BLaER1 (cell line): ENCODE measurements at regions not wholly inside any gene's neighbourhood (a gene's known extent, or its start where the extent isn't known, plus 50 kb on each side); places are given as distances from the start of the nearest gene placed in this dataset.

ENCODE experiments used
- H3K27ac ChIP-seq: shearing (Covaris generic); formaldehyde crosslinking; 2 replicates; pipeline ENCODE4 v1.8.1; 2022
- H3K27me3 ChIP-seq: shearing (Covaris generic); formaldehyde crosslinking; 2 replicates; pipeline ENCODE4 v1.8.1; 2022
- H3K36me3 ChIP-seq: shearing (Covaris generic); formaldehyde crosslinking; 2 replicates; pipeline ENCODE4 v1.8.1; 2022
- H3K4me1 ChIP-seq: shearing (Covaris generic); formaldehyde crosslinking; 2 replicates; pipeline ENCODE4 v1.8.1; 2022
- H3K4me2 ChIP-seq: shearing (Covaris generic); formaldehyde crosslinking; 2 replicates; pipeline ENCODE4 v1.8.1; 2022
- H3K4me3 ChIP-seq: shearing (Covaris generic); formaldehyde crosslinking; 2 replicates; pipeline ENCODE4 v1.8.1; 2022
- H3K9ac ChIP-seq: shearing (Covaris generic); formaldehyde crosslinking; 2 replicates; pipeline ENCODE4 v1.8.1; 2022
- H3K9me3 ChIP-seq: shearing (Covaris generic); formaldehyde crosslinking; 2 replicates; pipeline ENCODE4 v1.8.1; 2022
- H4K20me1 ChIP-seq: shearing (Covaris generic); formaldehyde crosslinking; 2 replicates; pipeline ENCODE4 v1.8.1; 2022
- Cebpa-rat ChIP-seq: shearing (Covaris generic); IDR thresholded peaks from 2 replicates; pipeline ENCODE4 v1.8.1; 2022

GRCh38 chr4:132498215-132498614 is 650.9 kb upstream of the PCDH10 start:
- Histone ChIP-seq H3K9ac (no peak overlapping the region), H4K20me1 (no peaks in the 10 kb centered on the region), H3K4me2 (no peak overlapping the region), H3K4me1 (no peaks in the 10 kb centered on the region), H3K36me3 (no peaks in the 10 kb centered on the region), H3K27me3 (no peaks in the 10 kb centered on the region), H3K27ac (no peak overlapping the region), H3K9me3 (no peaks in the 10 kb centered on the region), H3K4me3 (no peak overlapping the region)
- TF ChIP-seq Cebpa-rat, result no peak

GRCh38 chr4:132502096-132502552 is 647.0 kb upstream of the PCDH10 start:
- no peak for TF ChIP-seq Cebpa-rat
- Histone ChIP-seq H3K9ac (no peak overlapping the region), H3K36me3 (no peaks in the 10 kb centered on the region), H3K9me3 (no peaks in the 10 kb centered on the region), H3K4me3 (no peak overlapping the region), H3K4me1 (no peaks in the 10 kb centered on the region), H3K27me3 (no peaks in the 10 kb centered on the region), H3K4me2 (no peak overlapping the region), H4K20me1 (no peaks in the 10 kb centered on the region), H3K27ac (no peak overlapping the region)

- H3K27me3 ChIP-seq, result no peaks in the 10 kb centered on the region
- no peak for TF ChIP-seq Cebpa-rat
- no peaks in the 10 kb centered on the region for H3K4me1 ChIP-seq
Measured at GRCh38 chr4:132504438-132504837, 644.7 kb upstream of the PCDH10 start.

GRCh38 chr4:132506568-132506967 is 642.5 kb upstream of the PCDH10 start:
- H3K27ac ChIP-seq, result no peak overlapping the region
- H3K27me3 ChIP-seq, result no peaks in the 10 kb centered on the region
- no peaks in the 10 kb centered on the region for H4K20me1 ChIP-seq
- no peaks in the 10 kb centered on the region for H3K36me3 ChIP-seq
- H3K9ac ChIP-seq, result no peak overlapping the region
- no peak for TF ChIP-seq Cebpa-rat
- no peak overlapping the region for H3K4me3 ChIP-seq
- H3K9me3 ChIP-seq, result no peaks in the 10 kb centered on the region
- H3K4me1 ChIP-seq, result no peaks in the 10 kb centered on the region
- H3K4me2 ChIP-seq, result no peak overlapping the region

More at GRCh38 chr4:132504438-132504837, 644.7 kb upstream of the PCDH10 start:
- no peak overlapping the region for H3K27ac ChIP-seq
- H3K9me3 ChIP-seq, result no peaks in the 10 kb centered on the region
- no peak overlapping the region for H3K9ac ChIP-seq
- H3K4me3 ChIP-seq, result no peak overlapping the region
- H3K36me3 ChIP-seq, result no peaks in the 10 kb centered on the region
- no peak overlapping the region for H3K4me2 ChIP-seq
- no peaks in the 10 kb centered on the region for H4K20me1 ChIP-seq

- H4K20me1 ChIP-seq, result no peaks in the 10 kb centered on the region
- no peaks in the 10 kb centered on the region for H3K27me3 ChIP-seq
- no peak overlapping the region for H3K4me2 ChIP-seq
- TF ChIP-seq Cebpa-rat, result no peak
- H3K4me1 ChIP-seq, result no peaks in the 10 kb centered on the region
- H3K9ac ChIP-seq, result no peak overlapping the region
- H3K9me3 ChIP-seq, result no peaks in the 10 kb centered on the region
- no peak overlapping the region for H3K4me3 ChIP-seq
- H3K36me3 ChIP-seq, result no peaks in the 10 kb centered on the region
- H3K27ac ChIP-seq, result no peak overlapping the region
Measured at GRCh38 chr4:132513491-132513890, 635.6 kb upstream of the PCDH10 start.

- H3K4me3 ChIP-seq, result no peak overlapping the region
- peaks cover 9% of the 10 kb centered on the region for H3K4me1 ChIP-seq
- no peak for TF ChIP-seq Cebpa-rat
- no peak overlapping the region for H3K4me2 ChIP-seq
- H3K9me3 ChIP-seq, result no peaks in the 10 kb centered on the region
- no peaks in the 10 kb centered on the region for H3K27me3 ChIP-seq
- H3K36me3 ChIP-seq, result no peaks in the 10 kb centered on the region
- H4K20me1 ChIP-seq, result no peaks in the 10 kb centered on the region
- H3K27ac ChIP-seq, result no peak overlapping the region
- H3K9ac ChIP-seq, result no peak overlapping the region
Measured at GRCh38 chr4:132526652-132527051, 622.4 kb upstream of the PCDH10 start.

DNA sequence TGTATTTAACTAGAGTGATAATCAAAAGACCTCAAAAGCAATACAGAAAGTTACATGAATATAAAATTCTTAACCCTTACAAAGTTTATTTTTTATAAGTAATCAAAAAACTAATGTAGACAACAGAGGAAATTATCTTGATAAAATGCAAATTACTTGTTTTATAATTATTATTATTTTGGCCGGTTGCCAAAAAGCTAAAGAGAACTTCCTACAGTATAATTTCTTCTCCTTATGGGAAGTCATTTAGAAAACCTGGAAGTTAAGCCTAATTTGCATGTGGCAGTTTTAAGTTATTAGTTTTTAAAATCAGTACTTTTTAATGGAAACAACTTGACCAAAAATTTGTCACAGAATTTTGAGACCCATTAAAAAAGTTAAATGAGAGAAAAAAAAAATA is 621.3 kb upstream of the PCDH10 start:
- Histone ChIP-seq H3K4me2 (no peak overlapping the region), H3K4me3 (no peak overlapping the region), H3K36me3 (no peaks in the 10 kb centered on the region), H3K27me3 (no peaks in the 10 kb centered on the region), H3K9ac (no peak overlapping the region), H3K27ac (no peak overlapping the region), H3K4me1 (peaks cover 20% of the 10 kb centered on the region), H4K20me1 (no peaks in the 10 kb centered on the region), H3K9me3 (no peaks in the 10 kb centered on the region)
- TF ChIP-seq Cebpa-rat, result no peak

DNA sequence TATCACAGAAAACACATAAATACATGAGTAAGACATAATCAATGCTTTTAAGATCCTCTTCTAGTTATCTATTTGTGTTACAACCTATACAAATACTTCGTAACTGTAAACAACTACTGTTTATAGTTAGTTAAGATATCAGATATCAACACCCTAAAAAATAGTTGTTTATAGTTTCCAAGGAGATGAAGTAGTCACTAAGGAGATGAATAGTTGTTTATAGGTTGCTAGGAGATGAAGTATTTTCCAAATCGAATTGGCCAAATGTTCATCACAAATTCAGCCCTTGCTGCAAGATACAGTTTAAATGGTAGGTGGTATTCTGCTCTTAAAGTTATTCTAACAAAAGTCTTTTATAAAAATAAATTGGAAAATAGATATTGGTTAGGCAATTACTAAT is 618.2 kb upstream of the PCDH10 start:
- H3K27ac ChIP-seq, result no peak overlapping the region
- H3K9me3 ChIP-seq, result no peaks in the 10 kb centered on the region
- H3K4me2 ChIP-seq, result no peak overlapping the region; the same call in 1 of the 2 replicates
- no peak for TF ChIP-seq Cebpa-rat
- H4K20me1 ChIP-seq, result no peaks in the 10 kb centered on the region
- H3K9ac ChIP-seq, result no peak overlapping the region
- H3K4me3 ChIP-seq, result no peak overlapping the region
- no peaks in the 10 kb centered on the region for H3K36me3 ChIP-seq
- H3K4me1 ChIP-seq, result peaks cover 20% of the 10 kb centered on the region
- no peaks in the 10 kb centered on the region for H3K27me3 ChIP-seq

- Histone ChIP-seq H3K4me2 (no peak overlapping the region), H3K4me3 (no peak overlapping the region), H4K20me1 (no peaks in the 10 kb centered on the region), H3K27ac (peak overlapping the region; percentile 49; the same call in 1 of the 2 replicates), H3K9me3 (peaks cover 16% of the 10 kb centered on the region), H3K9ac (no peak overlapping the region), H3K4me1 (peaks cover 20% of the 10 kb centered on the region), H3K27me3 (no peaks in the 10 kb centered on the region), H3K36me3 (no peaks in the 10 kb centered on the region)
- no peak for TF ChIP-seq Cebpa-rat
Measured at GRCh38 chr4:132540268-132540667, 608.8 kb upstream of the PCDH10 start.

GRCh38 chr4:132540797-132541196 is 608.3 kb upstream of the PCDH10 start:
- no peaks in the 10 kb centered on the region for H3K27me3 ChIP-seq
- no peak for TF ChIP-seq Cebpa-rat
- no peak overlapping the region for H3K9ac ChIP-seq
- H3K4me1 ChIP-seq, result peaks cover 20% of the 10 kb centered on the region
- H3K27ac ChIP-seq, result peak overlapping the region; percentile 49
- H4K20me1 ChIP-seq, result no peaks in the 10 kb centered on the region
- H3K36me3 ChIP-seq, result no peaks in the 10 kb centered on the region
- peak overlapping the region; percentile 52 for H3K4me2 ChIP-seq
- H3K9me3 ChIP-seq, result peaks cover 16% of the 10 kb centered on the region
- H3K4me3 ChIP-seq, result no peak overlapping the region

- H3K4me3 ChIP-seq, result no peak overlapping the region; the same call in 1 of the 2 replicates
- peak overlapping the region; percentile 52; the same call in 1 of the 2 replicates for H3K4me2 ChIP-seq
- peaks cover 16% of the 10 kb centered on the region for H3K9me3 ChIP-seq
- no peaks in the 10 kb centered on the region for H4K20me1 ChIP-seq
- TF ChIP-seq Cebpa-rat, result no peak
- peaks cover 20% of the 10 kb centered on the region for H3K4me1 ChIP-seq
- H3K9ac ChIP-seq, result no peak overlapping the region
- no peaks in the 10 kb centered on the region for H3K36me3 ChIP-seq
- H3K27ac ChIP-seq, result no peak overlapping the region
- no peaks in the 10 kb centered on the region for H3K27me3 ChIP-seq
Measured at GRCh38 chr4:132542228-132542627, 606.9 kb upstream of the PCDH10 start.
